SK-N-MC (cell line): ENCODE measurements at regions not wholly inside any gene's neighbourhood (a gene's known extent, or its start where the extent isn't known, plus 50 kb on each side); places are given as distances from the start of the nearest gene placed in this dataset.
"Not testable (repeated sequence)": the region's sequence is repeated elsewhere in the genome, so short reads cannot be mapped to it uniquely, and the experiment has no call there.

Experiments used
- DNase-seq: peaks from one replicate; pipeline ENCODE4 v3.0.0-alpha.2; 2011; ENCODE audit warnings: low read depth, low spot score
- H3K27ac ChIP-seq: fragments of 200-600 bp; sonication (generic); 2 replicates; pipeline ENCODE4 v1.5.1; 2016; ENCODE audit warnings: mixed run types
- H3K36me3 ChIP-seq: fragments of 200-600 bp; sonication (generic); 2 replicates; pipeline ENCODE4 v1.6.1; 2017; ENCODE audit warnings: antibody characterized with exemption, low read length, mixed read lengths; ENCODE audit not compliant: insufficient read depth
- H3K4me3 ChIP-seq: fragments of 200-600 bp; sonication (generic); 2 replicates; pipeline ENCODE4 v1.5.1; 2016
- H3K9ac ChIP-seq: fragments of 200-600 bp; sonication (generic); 2 replicates; pipeline ENCODE4 v1.8.0; 2017; ENCODE audit warnings: mixed run types, mixed read lengths; ENCODE audit not compliant: insufficient read length
- H3K9me3 ChIP-seq: fragments of 200-600 bp; sonication (generic); 2 replicates; pipeline ENCODE4 v1.6.1; 2017; ENCODE audit warnings: low read depth, mild to moderate bottlenecking, antibody characterized with exemption, low read length, moderate library complexity, mixed read lengths
- EZH2 ChIP-seq: fragments of 200-600 bp; sonication (generic); IDR thresholded peaks from one replicate; pipeline ENCODE4 v1.6.1; 2017; ENCODE audit warnings: antibody characterized with exemption
- FOXP2 ChIP-seq: optimal IDR thresholded peaks from 2 replicates; pipeline ENCODE3; 2011; ENCODE audit warnings: mild to moderate bottlenecking, moderate library complexity; ENCODE audit not compliant: insufficient read depth; ENCODE audit errors: extremely low read length, control extremely low read depth
- POLR2AphosphoS5 ChIP-seq: IDR thresholded peaks from 2 replicates; pipeline ENCODE4 v1.6.1; 2012; ENCODE audit warnings: mild to moderate bottlenecking, low read depth, low read length, borderline replicate concordance

GRCh38 chr4:114034189-114034588 lies 54.7 kb upstream of the ARSJ start:
- no peaks in the 10 kb centered on the region for H3K9me3 ChIP-seq
- TF ChIP-seq POLR2AphosphoS5 = no peak
- no peak for TF ChIP-seq EZH2
- no peak for TF ChIP-seq FOXP2

GRCh38 chr4:114036426-114036825 lies 57.0 kb upstream of the ARSJ start:
- DNase-seq = no peak
- Histone ChIP-seq H3K9ac (no peak overlapping the region), H3K27ac (no peak overlapping the region), H3K9me3 (no peaks in the 10 kb centered on the region), H3K4me3 (no peak overlapping the region), H3K36me3 (no peaks in the 10 kb centered on the region)
- TF ChIP-seq EZH2 (no peak), FOXP2 (no peak), POLR2AphosphoS5 (no peak)

More at GRCh38 chr4:114034189-114034588, 54.7 kb upstream of the ARSJ start:
- no peaks in the 10 kb centered on the region for H3K36me3 ChIP-seq
- H3K4me3 ChIP-seq = no peak overlapping the region
- no peak overlapping the region for H3K27ac ChIP-seq
- no peak overlapping the region for H3K9ac ChIP-seq
- no peak for DNase-seq

GRCh38 chr4:114036864-114037263 lies 57.4 kb upstream of the ARSJ start:
- TF ChIP-seq EZH2 = no peak
- no peak for TF ChIP-seq FOXP2
- no peak for TF ChIP-seq POLR2AphosphoS5
- Histone ChIP-seq H3K36me3 (no peaks in the 10 kb centered on the region), H3K4me3 (no peak overlapping the region), H3K27ac (no peak overlapping the region), H3K9ac (no peak overlapping the region), H3K9me3 (no peaks in the 10 kb centered on the region)
- DNase-seq = no peak

GRCh38 chr4:114037988-114038387 lies 58.5 kb upstream of the ARSJ start:
- Histone ChIP-seq H3K9me3 (no peaks in the 10 kb centered on the region), H3K27ac (no peak overlapping the region), H3K4me3 (no peak overlapping the region), H3K36me3 (no peaks in the 10 kb centered on the region), H3K9ac (no peak overlapping the region)
- no peak for DNase-seq
- TF ChIP-seq EZH2 (no peak), FOXP2 (no peak), POLR2AphosphoS5 (no peak)

- Histone ChIP-seq H3K9ac (no peak overlapping the region), H3K4me3 (no peak overlapping the region), H3K27ac (no peak overlapping the region), H3K36me3 (no peaks in the 10 kb centered on the region), H3K9me3 (no peaks in the 10 kb centered on the region)
- DNase-seq = no peak
- TF ChIP-seq FOXP2 = no peak
- no peak for TF ChIP-seq POLR2AphosphoS5
- no peak for TF ChIP-seq EZH2
These were observed 59.4 kb upstream of the ARSJ start for GRCh38 chr4:114038762-114039387.

GRCh38 chr4:114040319-114041116 lies 61.1 kb upstream of the ARSJ start:
- DNase-seq = no peak
- Histone ChIP-seq H3K9me3 (no peaks in the 10 kb centered on the region), H3K36me3 (no peaks in the 10 kb centered on the region), H3K4me3 (no peak overlapping the region), H3K9ac (no peak overlapping the region), H3K27ac (no peak overlapping the region)
- no peak for TF ChIP-seq POLR2AphosphoS5
- TF ChIP-seq FOXP2 = no peak
- no peak for TF ChIP-seq EZH2

GRCh38 chr4:114041117-114041475 lies 61.6 kb upstream of the ARSJ start:
- DNase-seq = no peak
- H3K36me3 ChIP-seq = no peaks in the 10 kb centered on the region

GRCh38 chr4:114043116-114043515 lies 63.7 kb upstream of the ARSJ start:
- DNase-seq = no peak
- Histone ChIP-seq H3K9me3 (no peaks in the 10 kb centered on the region), H3K36me3 (no peaks in the 10 kb centered on the region), H3K4me3 (no peak overlapping the region), H3K9ac (no peak overlapping the region), H3K27ac (no peak overlapping the region)
- TF ChIP-seq FOXP2 (no peak), POLR2AphosphoS5 (no peak), EZH2 (no peak)

More at GRCh38 chr4:114041117-114041475, 61.6 kb upstream of the ARSJ start:
- H3K9ac ChIP-seq = no peak overlapping the region
- no peak overlapping the region for H3K4me3 ChIP-seq
- H3K9me3 ChIP-seq = no peaks in the 10 kb centered on the region
- no peak for TF ChIP-seq POLR2AphosphoS5
- TF ChIP-seq EZH2 = no peak
- TF ChIP-seq FOXP2 = no peak
- H3K27ac ChIP-seq = no peak overlapping the region

- H3K27ac ChIP-seq, H3K9ac ChIP-seq, H3K4me3 ChIP-seq, H3K9me3 ChIP-seq, DNase-seq, H3K36me3 ChIP-seq: not testable (repeated sequence)
These were observed 64.9 kb upstream of the ARSJ start for GRCh38 chr4:114044351-114044750.
